ENCODE measurements at regions not wholly inside any gene's neighbourhood (a gene's known extent, or its start where the extent isn't known, plus 50 kb on each side); places are given as distances from the start of the nearest gene placed in this dataset.
A peak's percentile ranks its signal among the peaks of the same experiment; 100 is the strongest.

DNA sequence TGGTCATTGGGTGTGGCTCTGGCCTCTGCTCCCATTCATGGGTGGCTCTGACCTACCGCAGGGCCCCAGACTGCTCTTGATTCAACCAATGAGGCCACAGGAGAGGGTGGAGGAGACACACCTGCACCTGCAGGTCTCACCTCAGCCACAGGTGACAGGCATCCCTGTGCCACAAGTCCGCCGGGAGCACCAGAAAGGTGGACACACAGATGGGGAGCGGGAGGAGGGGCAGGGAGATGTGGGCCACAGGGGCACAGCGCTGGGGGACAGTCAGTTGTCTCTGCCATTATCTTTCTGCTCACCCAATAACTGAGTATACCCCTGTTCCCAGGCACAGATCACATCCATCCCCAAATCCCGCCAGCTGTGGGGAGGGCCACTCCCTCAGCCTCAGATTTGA lies 189.1 kb upstream of the SALL3 start:
- H3K36me3 ChIP-seq (ENCODE audit: control insufficient read depth, insufficient read depth, low read length): no peaks in the 10 kb centered on the region
- H3K4me1 ChIP-seq (ENCODE audit: control insufficient read depth, insufficient read depth, low read length, poor library complexity, severe bottlenecking): no peaks in the 10 kb centered on the region
- Mint-ChIP-seq H3K4me1 (no peaks in the 10 kb centered on the region), H3K36me3 (no peaks in the 10 kb centered on the region), H3K27me3 (no peaks in the 10 kb centered on the region), H3K4me3 (no peak overlapping the region), H3K27ac (peak overlapping the region in 1 of 3 donors; percentile 60), H3K9me3 (no peaks in the 10 kb centered on the region)
- H3K9me3 ChIP-seq (ENCODE audit: control insufficient read depth in 2 of 2, low read length in 2 of 2): no peaks in the 10 kb centered on the region
- DNase-seq (no peak), ATAC-seq (ENCODE audit: low read depth in 2 of 2) (no peak)
- no peak overlapping the region for H3K4me3 ChIP-seq (ENCODE audit: low read depth, low read length)
- no peak overlapping the region for H3K27ac ChIP-seq (ENCODE audit: insufficient read depth, low read length, poor library complexity, severe bottlenecking)
- H3K27me3 ChIP-seq (ENCODE audit: control insufficient read depth, insufficient read depth, low read length): no peaks in the 10 kb centered on the region

DNA sequence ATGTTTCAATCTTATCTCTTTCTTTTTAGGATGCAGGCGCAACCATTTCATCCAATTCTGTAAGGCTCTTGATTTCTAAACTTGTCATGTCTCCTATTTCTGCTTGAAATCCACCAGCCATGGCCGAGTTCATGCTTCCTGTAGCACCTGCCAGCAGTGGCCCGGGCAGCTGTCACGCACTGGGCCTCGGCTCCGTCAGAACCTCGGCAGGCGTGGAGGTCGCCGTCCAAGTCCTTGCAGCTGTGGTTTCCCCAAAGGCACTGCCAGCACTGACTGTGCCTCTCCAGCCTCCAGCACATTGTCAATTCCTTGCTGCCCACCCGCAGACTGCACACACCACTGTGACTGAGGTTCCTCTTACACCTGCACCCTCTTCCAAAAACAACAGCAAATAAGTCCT lies 188.7 kb upstream of the SALL3 start:
- Histone ChIP-seq H3K4me3 (ENCODE audit: low read depth, low read length) (no peak overlapping the region), H3K36me3 (ENCODE audit: control insufficient read depth, insufficient read depth, low read length) (no peaks in the 10 kb centered on the region), H3K4me1 (ENCODE audit: control insufficient read depth, insufficient read depth, low read length, poor library complexity, severe bottlenecking) (no peaks in the 10 kb centered on the region), H3K9me3 (ENCODE audit: control insufficient read depth in 2 of 2, low read length in 2 of 2) (no peaks in the 10 kb centered on the region), H3K27me3 (ENCODE audit: control insufficient read depth, insufficient read depth, low read length) (no peaks in the 10 kb centered on the region), H3K27ac (ENCODE audit: insufficient read depth, low read length, poor library complexity, severe bottlenecking) (no peak overlapping the region)
- Mint-ChIP-seq H3K4me1 (no peaks in the 10 kb centered on the region), H3K9me3 (no peaks in the 10 kb centered on the region), H3K27me3 (no peaks in the 10 kb centered on the region), H3K27ac (no peak overlapping the region), H3K4me3 (no peak overlapping the region), H3K36me3 (no peaks in the 10 kb centered on the region)
- ATAC-seq (ENCODE audit: low read depth in 2 of 2) (no peak), DNase-seq (no peak)

DNA sequence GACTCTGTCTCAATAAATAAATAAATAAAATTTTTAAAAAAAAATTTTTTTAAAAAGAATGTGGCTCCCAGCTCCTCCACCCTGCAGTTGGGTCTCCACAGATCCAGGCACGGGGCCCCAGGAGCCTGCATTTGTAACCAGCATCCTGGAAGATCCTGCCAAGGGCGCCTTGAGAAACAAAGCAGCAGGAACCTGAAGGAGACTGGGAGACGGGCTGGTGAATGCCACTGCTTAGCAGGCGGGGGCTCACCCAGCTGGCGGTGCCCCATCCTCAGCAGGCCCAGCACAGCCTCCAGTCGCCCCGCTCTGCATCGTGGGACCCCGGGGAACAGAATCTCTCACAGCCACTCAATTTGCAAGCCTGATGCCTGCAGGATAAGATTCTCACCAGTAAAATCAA lies 187.5 kb upstream of the SALL3 start:
- H3K4me1 ChIP-seq (ENCODE audit: control insufficient read depth, insufficient read depth, low read length, poor library complexity, severe bottlenecking): no peaks in the 10 kb centered on the region
- Mint-ChIP-seq H3K4me3 (no peak overlapping the region), H3K4me1 (no peaks in the 10 kb centered on the region), H3K27me3 (no peaks in the 10 kb centered on the region), H3K9me3 (peaks cover 0 to 4% (median 0%) of the 10 kb centered on the region in 7 donors), H3K36me3 (no peaks in the 10 kb centered on the region), H3K27ac (no peak overlapping the region)
- H3K36me3 ChIP-seq (ENCODE audit: control insufficient read depth, insufficient read depth, low read length): no peaks in the 10 kb centered on the region
- DNase-seq (no peak), ATAC-seq (ENCODE audit: low read depth in 2 of 2) (no peak)
- H3K27me3 ChIP-seq (ENCODE audit: control insufficient read depth, insufficient read depth, low read length): no peaks in the 10 kb centered on the region
- no peak overlapping the region for H3K27ac ChIP-seq (ENCODE audit: insufficient read depth, low read length, poor library complexity, severe bottlenecking)
- no peaks in the 10 kb centered on the region for H3K9me3 ChIP-seq (ENCODE audit: control insufficient read depth in 2 of 2, low read length in 2 of 2)
- no peak overlapping the region for H3K4me3 ChIP-seq (ENCODE audit: low read depth, low read length)

DNA sequence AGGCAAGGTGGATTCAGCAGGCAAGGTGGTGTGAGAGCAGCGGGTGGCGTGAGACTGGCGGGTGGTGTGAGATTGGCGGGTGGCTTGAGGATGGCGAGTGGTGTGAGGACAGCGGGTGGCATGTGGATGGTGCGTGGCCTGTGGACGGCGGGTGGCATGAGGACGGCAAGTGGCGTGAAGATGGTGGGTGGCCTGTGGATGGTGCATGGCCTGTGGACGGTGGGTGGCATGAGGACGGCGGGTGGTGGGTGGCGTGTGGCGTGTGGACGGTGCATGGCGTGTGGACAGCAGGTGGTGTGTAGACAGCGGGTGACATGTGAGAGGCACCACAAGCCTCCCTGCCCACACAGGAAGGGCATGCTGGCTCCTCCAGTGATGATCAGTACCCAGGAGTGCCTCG lies 186.9 kb upstream of the SALL3 start:
- Mint-ChIP-seq H3K4me1 (no peaks in the 10 kb centered on the region), H3K4me3 (no peak overlapping the region), H3K27ac (no peak overlapping the region), H3K36me3 (no peaks in the 10 kb centered on the region), H3K9me3 (peaks cover 0 to 4% (median 0%) of the 10 kb centered on the region in 7 donors), H3K27me3 (no peaks in the 10 kb centered on the region)
- no peak for DNase-seq
- ATAC-seq (ENCODE audit: low read depth in 2 of 2): no peak
- no peak overlapping the region for H3K4me3 ChIP-seq (ENCODE audit: low read depth, low read length)
- H3K27me3 ChIP-seq (ENCODE audit: control insufficient read depth, insufficient read depth, low read length): no peaks in the 10 kb centered on the region
- no peaks in the 10 kb centered on the region for H3K36me3 ChIP-seq (ENCODE audit: control insufficient read depth, insufficient read depth, low read length)
- no peaks in the 10 kb centered on the region for H3K4me1 ChIP-seq (ENCODE audit: control insufficient read depth, insufficient read depth, low read length, poor library complexity, severe bottlenecking)
- H3K27ac ChIP-seq (ENCODE audit: insufficient read depth, low read length, poor library complexity, severe bottlenecking): no peak overlapping the region
- no peaks in the 10 kb centered on the region for H3K9me3 ChIP-seq (ENCODE audit: control insufficient read depth in 2 of 2, low read length in 2 of 2)

DNA sequence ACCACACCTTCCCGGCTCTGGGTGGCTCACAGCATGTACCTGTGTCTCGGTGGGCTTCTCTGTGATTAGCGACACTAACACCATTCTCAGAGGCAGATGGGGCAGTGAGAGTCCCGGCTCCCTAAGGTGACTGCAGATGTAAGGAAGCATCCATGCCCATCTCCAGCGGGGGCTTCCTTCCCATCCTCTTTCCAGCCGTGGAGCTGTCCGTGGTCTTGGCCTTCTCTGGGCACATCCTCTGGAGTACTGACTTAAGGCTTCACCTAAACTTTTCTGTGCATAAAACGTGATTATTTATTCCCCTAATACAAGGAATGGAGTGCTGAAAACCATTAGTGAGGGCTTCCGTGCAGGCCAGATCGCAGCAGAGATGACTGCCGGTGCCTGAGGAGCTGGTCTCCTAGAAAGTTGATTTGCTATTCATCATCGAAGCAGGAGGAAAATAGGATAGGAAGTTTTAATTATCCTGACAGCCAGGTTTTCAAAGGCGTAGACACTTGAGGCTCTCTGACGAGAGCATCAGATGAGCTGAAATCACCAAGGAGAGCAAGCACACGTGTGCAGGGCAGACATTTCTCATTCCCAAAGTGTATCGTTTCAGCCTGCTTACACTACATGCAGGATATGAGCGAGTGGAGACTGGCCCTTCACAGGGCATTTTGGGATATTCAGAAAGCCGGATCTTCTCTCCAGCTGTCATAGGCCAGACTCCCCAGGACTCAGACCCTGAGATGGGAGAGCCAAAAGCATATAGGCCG lies 186.1 kb upstream of the SALL3 start:
- ATAC-seq (ENCODE audit: low read depth in 2 of 2) (no peak), DNase-seq (no peak)
- no peaks in the 10 kb centered on the region for H3K27me3 Mint-ChIP-seq
- H3K4me1 ChIP-seq (ENCODE audit: control insufficient read depth, insufficient read depth, low read length, poor library complexity, severe bottlenecking): no peaks in the 10 kb centered on the region
- no peak overlapping the region for H3K4me3 Mint-ChIP-seq
- H3K27ac Mint-ChIP-seq: no peak overlapping the region
- no peaks in the 10 kb centered on the region for H3K36me3 Mint-ChIP-seq
- H3K27ac ChIP-seq (ENCODE audit: insufficient read depth, low read length, poor library complexity, severe bottlenecking): no peak overlapping the region
- no peaks in the 10 kb centered on the region for H3K4me1 Mint-ChIP-seq
- H3K36me3 ChIP-seq (ENCODE audit: control insufficient read depth, insufficient read depth, low read length): no peaks in the 10 kb centered on the region
- H3K9me3 Mint-ChIP-seq: peaks cover 0 to 4% (median 0%) of the 10 kb centered on the region in 7 donors
- no peak overlapping the region for H3K4me3 ChIP-seq (ENCODE audit: low read depth, low read length)
- H3K9me3 ChIP-seq (ENCODE audit: control insufficient read depth in 2 of 2, low read length in 2 of 2): no peaks in the 10 kb centered on the region
- no peaks in the 10 kb centered on the region for H3K27me3 ChIP-seq (ENCODE audit: control insufficient read depth, insufficient read depth, low read length)

DNA sequence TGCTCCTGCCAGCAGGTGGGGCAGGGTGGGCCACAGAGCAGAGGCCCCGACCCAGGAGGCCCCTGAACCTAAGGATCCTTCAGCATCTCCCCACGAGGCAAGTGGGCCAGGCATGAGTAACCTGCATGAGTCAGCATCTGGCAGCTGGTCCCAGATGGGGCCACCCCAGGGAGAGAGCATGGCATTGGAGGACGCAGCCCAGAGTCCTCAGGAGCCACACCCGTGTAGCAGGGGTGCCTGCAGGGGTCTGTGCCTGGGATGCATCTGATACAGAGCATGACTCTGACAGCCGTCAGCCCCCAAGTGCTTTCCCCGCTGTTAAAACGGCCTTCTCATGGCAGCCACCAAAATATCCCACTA lies 185.6 kb upstream of the SALL3 start:
- Histone ChIP-seq H3K27ac (ENCODE audit: insufficient read depth, low read length, poor library complexity, severe bottlenecking) (no peak overlapping the region), H3K9me3 (ENCODE audit: control insufficient read depth in 2 of 2, low read length in 2 of 2) (no peaks in the 10 kb centered on the region), H3K4me3 (ENCODE audit: low read depth, low read length) (no peak overlapping the region), H3K36me3 (ENCODE audit: control insufficient read depth, insufficient read depth, low read length) (no peaks in the 10 kb centered on the region), H3K4me1 (ENCODE audit: control insufficient read depth, insufficient read depth, low read length, poor library complexity, severe bottlenecking) (no peaks in the 10 kb centered on the region), H3K27me3 (ENCODE audit: control insufficient read depth, insufficient read depth, low read length) (no peaks in the 10 kb centered on the region)
- Mint-ChIP-seq H3K27me3 (no peaks in the 10 kb centered on the region), H3K9me3 (peaks cover 0 to 4% (median 0%) of the 10 kb centered on the region in 7 donors), H3K4me3 (no peak overlapping the region), H3K27ac (no peak overlapping the region), H3K4me1 (no peaks in the 10 kb centered on the region), H3K36me3 (no peaks in the 10 kb centered on the region)
- ATAC-seq (ENCODE audit: low read depth in 2 of 2): no peak
- DNase-seq: no peak

DNA sequence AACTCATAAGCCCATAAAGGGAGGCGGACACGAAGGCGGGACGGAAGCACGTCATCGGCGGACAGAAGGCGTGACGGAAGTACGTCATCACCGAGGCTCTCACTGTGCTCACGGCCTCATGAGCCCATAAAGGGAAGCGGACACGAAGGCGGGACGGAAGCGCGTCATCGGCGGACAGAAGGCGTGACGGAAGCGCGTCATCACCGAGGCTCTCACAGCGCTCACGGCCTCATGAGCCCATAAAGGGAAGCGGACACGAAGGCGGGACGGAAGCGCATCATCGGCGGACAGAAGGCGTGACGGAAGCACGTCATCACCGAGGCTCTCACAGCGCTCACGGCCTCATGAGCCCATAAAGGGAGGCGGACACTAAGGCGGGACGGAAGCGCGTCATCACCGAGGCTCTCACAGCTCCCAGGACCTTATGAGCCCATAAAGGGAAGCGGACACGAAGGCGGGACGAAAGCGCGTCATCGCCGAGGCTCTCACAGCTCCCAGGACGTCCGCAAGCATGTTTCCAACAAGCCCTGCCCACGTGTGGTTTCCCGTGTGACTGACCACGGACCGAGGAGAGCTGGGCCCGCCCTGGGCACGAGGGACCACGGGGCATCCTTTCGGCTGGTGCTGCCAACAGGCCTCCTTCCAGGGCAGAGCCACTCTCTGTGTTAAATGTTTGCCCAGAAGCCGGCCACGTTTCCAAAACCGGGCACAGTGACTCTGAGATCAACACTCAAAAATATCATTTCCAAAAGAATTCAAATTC lies 182.7 kb upstream of the SALL3 start:
- no peak overlapping the region for H3K4me3 ChIP-seq (ENCODE audit: low read depth, low read length)
- Mint-ChIP-seq H3K4me1 (no peaks in the 10 kb centered on the region), H3K36me3 (no peaks in the 10 kb centered on the region), H3K27me3 (no peaks in the 10 kb centered on the region), H3K4me3 (no peak overlapping the region), H3K27ac (no peak overlapping the region), H3K9me3 (peaks cover 0 to 4% (median 0%) of the 10 kb centered on the region in 7 donors)
- H3K27ac ChIP-seq (ENCODE audit: insufficient read depth, low read length, poor library complexity, severe bottlenecking): no peak overlapping the region
- H3K4me1 ChIP-seq (ENCODE audit: control insufficient read depth, insufficient read depth, low read length, poor library complexity, severe bottlenecking): no peaks in the 10 kb centered on the region
- ATAC-seq (ENCODE audit: low read depth in 2 of 2) (no peak), DNase-seq (no peak)
- H3K9me3 ChIP-seq (ENCODE audit: control insufficient read depth in 2 of 2, low read length in 2 of 2): no peaks in the 10 kb centered on the region
- no peaks in the 10 kb centered on the region for H3K27me3 ChIP-seq (ENCODE audit: control insufficient read depth, insufficient read depth, low read length)
- no peaks in the 10 kb centered on the region for H3K36me3 ChIP-seq (ENCODE audit: control insufficient read depth, insufficient read depth, low read length)

DNA sequence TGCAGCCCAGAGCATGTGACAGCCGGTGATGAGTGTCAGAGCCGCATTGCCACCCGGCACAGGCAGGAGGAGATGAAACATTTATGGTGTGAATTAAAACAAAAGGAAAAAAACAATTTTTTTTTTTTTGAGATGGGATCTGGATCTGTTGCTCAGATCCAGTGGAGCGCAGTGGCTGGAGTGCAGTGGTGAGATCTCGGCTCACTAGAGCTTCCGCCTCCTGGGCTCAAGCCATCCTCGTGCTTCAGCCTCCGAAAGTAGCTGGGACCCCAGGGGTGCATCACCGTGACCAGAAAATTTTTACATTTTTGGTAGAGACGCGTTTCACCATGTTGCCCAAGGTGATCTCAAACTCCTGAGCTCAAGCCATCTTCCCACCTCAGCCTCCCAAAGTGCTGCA lies 182.1 kb upstream of the SALL3 start:
- H3K36me3 Mint-ChIP-seq: no peaks in the 10 kb centered on the region
- no peak overlapping the region for H3K4me3 Mint-ChIP-seq
- Histone ChIP-seq H3K27ac (ENCODE audit: insufficient read depth, low read length, poor library complexity, severe bottlenecking) (no peak overlapping the region), H3K27me3 (ENCODE audit: control insufficient read depth, insufficient read depth, low read length) (no peaks in the 10 kb centered on the region), H3K4me3 (ENCODE audit: low read depth, low read length) (no peak overlapping the region), H3K9me3 (ENCODE audit: control insufficient read depth in 2 of 2, low read length in 2 of 2) (no peaks in the 10 kb centered on the region), H3K4me1 (ENCODE audit: control insufficient read depth, insufficient read depth, low read length, poor library complexity, severe bottlenecking) (no peaks in the 10 kb centered on the region), H3K36me3 (ENCODE audit: control insufficient read depth, insufficient read depth, low read length) (no peaks in the 10 kb centered on the region)
- H3K9me3 Mint-ChIP-seq: peaks cover 0 to 4% (median 0%) of the 10 kb centered on the region in 7 donors
- ATAC-seq (ENCODE audit: low read depth in 2 of 2) (no peak), DNase-seq (no peak)
- no peaks in the 10 kb centered on the region for H3K27me3 Mint-ChIP-seq
- H3K27ac Mint-ChIP-seq: no peak overlapping the region
- H3K4me1 Mint-ChIP-seq: no peaks in the 10 kb centered on the region
